Renal cortical epithelial cell (primary cell): ENCODE measurements at regions not wholly inside any gene's neighbourhood (a gene's known extent, or its start where the extent isn't known, plus 50 kb on each side); places are given as distances from the start of the nearest gene placed in this dataset.
"Not testable (repeated sequence)": the region's sequence is repeated elsewhere in the genome, so short reads cannot be mapped to it uniquely, and the experiment has no call there.

Experiments
- DNase-seq: peaks from one replicate; pipeline ENCODE4 v3.0.0-alpha.2; 2011; ENCODE audit warnings: low read depth

- DNase-seq = not testable (repeated sequence)
These were observed 1020.9 kb downstream of the KCNMA1 start for GRCh38 chr10:76616666-76617065.

- no peak for DNase-seq
These were observed 1022.6 kb downstream of the KCNMA1 start for GRCh38 chr10:76615049-76615448.
